ENCODE measurements at regions not wholly inside any gene's neighbourhood (a gene's known extent, or its start where the extent isn't known, plus 50 kb on each side); places are given as distances from the start of the nearest gene placed in this dataset.
"Not testable (repeated sequence)": the region's sequence is repeated elsewhere in the genome, so short reads cannot be mapped to it uniquely, and the experiment has no call there.

- H3K27ac Mint-ChIP-seq (ENCODE audit: unreplicated experiment); H3K36me3 ChIP-seq (ENCODE audit: insufficient read depth, low read length); H3K4me2 ChIP-seq (ENCODE audit: low read length); H3K27me3 ChIP-seq (ENCODE audit: insufficient read depth, low read length); H3K9me3 Mint-ChIP-seq (ENCODE audit: unreplicated experiment); H3K36me3 Mint-ChIP-seq (ENCODE audit: low read depth, unreplicated experiment); H3K9me3 ChIP-seq (ENCODE audit: insufficient read depth, low read depth, low read length); H2AFZ ChIP-seq (ENCODE audit: low read depth, low read length); H3K27me3 Mint-ChIP-seq (ENCODE audit: low read depth, unreplicated experiment); H3K27ac ChIP-seq (ENCODE audit: low read depth, low read length); H3K4me1 Mint-ChIP-seq (ENCODE audit: low read depth, unreplicated experiment); H3K4me1 ChIP-seq (ENCODE audit: insufficient read depth, low read length); H3K4me3 Mint-ChIP-seq (ENCODE audit: unreplicated experiment); H3K9ac ChIP-seq (ENCODE audit: low read length); H3K79me2 ChIP-seq (ENCODE audit: insufficient read depth, low read length); FAIRE-seq; DNase-seq (ENCODE audit: low read depth); H3K4me3 ChIP-seq (ENCODE audit: insufficient read depth, low read depth, low read length); H4K20me1 ChIP-seq (ENCODE audit: insufficient read depth, low read length): not testable (repeated sequence)
Observed at GRCh38 chr14:105675433-105675832, 149.1 kb downstream of the TMEM121 start.

- not testable (repeated sequence) for H3K9me3 Mint-ChIP-seq (ENCODE audit: unreplicated experiment); FAIRE-seq; H3K27me3 Mint-ChIP-seq (ENCODE audit: low read depth, unreplicated experiment); H3K9ac ChIP-seq (ENCODE audit: low read length); H3K4me1 ChIP-seq (ENCODE audit: insufficient read depth, low read length); H3K36me3 ChIP-seq (ENCODE audit: insufficient read depth, low read length); H3K27me3 ChIP-seq (ENCODE audit: insufficient read depth, low read length); H3K4me2 ChIP-seq (ENCODE audit: low read length); H4K20me1 ChIP-seq (ENCODE audit: insufficient read depth, low read length); H3K79me2 ChIP-seq (ENCODE audit: insufficient read depth, low read length); DNase-seq (ENCODE audit: low read depth); H3K9me3 ChIP-seq (ENCODE audit: insufficient read depth, low read depth, low read length); H3K27ac ChIP-seq (ENCODE audit: low read depth, low read length); H3K36me3 Mint-ChIP-seq (ENCODE audit: low read depth, unreplicated experiment); H3K27ac Mint-ChIP-seq (ENCODE audit: unreplicated experiment); H3K4me3 ChIP-seq (ENCODE audit: insufficient read depth, low read depth, low read length); H2AFZ ChIP-seq (ENCODE audit: low read depth, low read length); H3K4me1 Mint-ChIP-seq (ENCODE audit: low read depth, unreplicated experiment); H3K4me3 Mint-ChIP-seq (ENCODE audit: unreplicated experiment)
Observed at GRCh38 chr14:105675905-105676670, 149.7 kb downstream of the TMEM121 start.

- not testable (repeated sequence) for H3K4me1 Mint-ChIP-seq (ENCODE audit: low read depth, unreplicated experiment); DNase-seq (ENCODE audit: low read depth); H4K20me1 ChIP-seq (ENCODE audit: insufficient read depth, low read length); H2AFZ ChIP-seq (ENCODE audit: low read depth, low read length); H3K9me3 Mint-ChIP-seq (ENCODE audit: unreplicated experiment); H3K27ac ChIP-seq (ENCODE audit: low read depth, low read length); FAIRE-seq; H3K36me3 ChIP-seq (ENCODE audit: insufficient read depth, low read length); H3K27me3 ChIP-seq (ENCODE audit: insufficient read depth, low read length); H3K79me2 ChIP-seq (ENCODE audit: insufficient read depth, low read length); H3K27ac Mint-ChIP-seq (ENCODE audit: unreplicated experiment); H3K9ac ChIP-seq (ENCODE audit: low read length); H3K4me3 ChIP-seq (ENCODE audit: insufficient read depth, low read depth, low read length); H3K27me3 Mint-ChIP-seq (ENCODE audit: low read depth, unreplicated experiment); H3K4me1 ChIP-seq (ENCODE audit: insufficient read depth, low read length); H3K36me3 Mint-ChIP-seq (ENCODE audit: low read depth, unreplicated experiment); H3K4me2 ChIP-seq (ENCODE audit: low read length); H3K4me3 Mint-ChIP-seq (ENCODE audit: unreplicated experiment); H3K9me3 ChIP-seq (ENCODE audit: insufficient read depth, low read depth, low read length)
Observed at GRCh38 chr14:105678057-105678456, 151.7 kb downstream of the TMEM121 start.

GRCh38 chr14:105678996-105679958, 152.9 kb downstream of the TMEM121 start:
- not testable (repeated sequence) for DNase-seq (ENCODE audit: low read depth); H3K36me3 ChIP-seq (ENCODE audit: insufficient read depth, low read length); H3K9me3 ChIP-seq (ENCODE audit: insufficient read depth, low read depth, low read length); H3K9ac ChIP-seq (ENCODE audit: low read length); H3K36me3 Mint-ChIP-seq (ENCODE audit: low read depth, unreplicated experiment); H3K79me2 ChIP-seq (ENCODE audit: insufficient read depth, low read length); FAIRE-seq; H2AFZ ChIP-seq (ENCODE audit: low read depth, low read length); H3K9me3 Mint-ChIP-seq (ENCODE audit: unreplicated experiment); H3K4me3 Mint-ChIP-seq (ENCODE audit: unreplicated experiment); H3K27ac ChIP-seq (ENCODE audit: low read depth, low read length); H3K4me1 ChIP-seq (ENCODE audit: insufficient read depth, low read length); H3K4me1 Mint-ChIP-seq (ENCODE audit: low read depth, unreplicated experiment); H3K27me3 ChIP-seq (ENCODE audit: insufficient read depth, low read length); H4K20me1 ChIP-seq (ENCODE audit: insufficient read depth, low read length); H3K4me3 ChIP-seq (ENCODE audit: insufficient read depth, low read depth, low read length); H3K27ac Mint-ChIP-seq (ENCODE audit: unreplicated experiment); H3K4me2 ChIP-seq (ENCODE audit: low read length); H3K27me3 Mint-ChIP-seq (ENCODE audit: low read depth, unreplicated experiment)

GRCh38 chr14:105679959-105680735, 153.8 kb downstream of the TMEM121 start:
- not testable (repeated sequence) for H3K4me3 ChIP-seq (ENCODE audit: insufficient read depth, low read depth, low read length); H3K79me2 ChIP-seq (ENCODE audit: insufficient read depth, low read length); H3K4me2 ChIP-seq (ENCODE audit: low read length); FAIRE-seq; H3K4me1 ChIP-seq (ENCODE audit: insufficient read depth, low read length); H3K4me3 Mint-ChIP-seq (ENCODE audit: unreplicated experiment); DNase-seq (ENCODE audit: low read depth); H3K27me3 ChIP-seq (ENCODE audit: insufficient read depth, low read length); H3K4me1 Mint-ChIP-seq (ENCODE audit: low read depth, unreplicated experiment); H2AFZ ChIP-seq (ENCODE audit: low read depth, low read length); H3K36me3 Mint-ChIP-seq (ENCODE audit: low read depth, unreplicated experiment); H3K27ac Mint-ChIP-seq (ENCODE audit: unreplicated experiment); H3K36me3 ChIP-seq (ENCODE audit: insufficient read depth, low read length); H4K20me1 ChIP-seq (ENCODE audit: insufficient read depth, low read length); H3K27ac ChIP-seq (ENCODE audit: low read depth, low read length); H3K9ac ChIP-seq (ENCODE audit: low read length); H3K9me3 Mint-ChIP-seq (ENCODE audit: unreplicated experiment); H3K27me3 Mint-ChIP-seq (ENCODE audit: low read depth, unreplicated experiment)
- peaks cover 11% of the 10 kb centered on the region for H3K9me3 ChIP-seq (ENCODE audit: insufficient read depth, low read depth, low read length)
